H9 (cell line): ENCODE measurements at regions not wholly inside any gene's neighbourhood (a gene's known extent, or its start where the extent isn't known, plus 50 kb on each side); places are given as distances from the start of the nearest gene placed in this dataset.

Experiments
- DNase-seq: peaks from one replicate; pipeline ENCODE4 v3.0.0-alpha.2; 2017
- H2AFZ ChIP-seq: one replicate; pipeline ENCODE4 v1.6.1; 2013; ENCODE audit warnings: mild to moderate bottlenecking, low read length, control low read depth, moderate library complexity
- H2AK5ac ChIP-seq: 2 replicates; pipeline ENCODE4 v1.6.1; 2013; ENCODE audit warnings: low read length, control low read depth, mixed read lengths; ENCODE audit not compliant: insufficient read length
- H2BK120ac ChIP-seq: one replicate; pipeline ENCODE4 v1.6.1; 2013; ENCODE audit warnings: low read depth, mild to moderate bottlenecking, low read length, control low read depth, inconsistent platforms; ENCODE audit not compliant: poor library complexity, severe bottlenecking
- H2BK12ac ChIP-seq: 2 replicates; pipeline ENCODE4 v1.6.1; 2013; ENCODE audit warnings: low read length, control low read depth, mixed read lengths, low read depth; ENCODE audit not compliant: insufficient read length
- H2BK15ac ChIP-seq: 2 replicates; pipeline ENCODE4 v1.6.1; 2013; ENCODE audit warnings: low read depth, low read length, control low read depth
- H2BK20ac ChIP-seq: one replicate; pipeline ENCODE4 v1.6.1; 2013; ENCODE audit warnings: low read depth, mild to moderate bottlenecking, low read length, control low read depth, inconsistent platforms; ENCODE audit not compliant: poor library complexity, severe bottlenecking
- H2BK5ac ChIP-seq: 2 replicates; pipeline ENCODE4 v1.6.1; 2013; ENCODE audit warnings: low read length, control low read depth, mixed read lengths; ENCODE audit not compliant: insufficient read length
- H3K14ac ChIP-seq: 2 replicates; pipeline ENCODE4 v1.6.1; 2013; ENCODE audit warnings: low read length, control low read depth; ENCODE audit not compliant: insufficient read depth
- H3K18ac ChIP-seq: 2 replicates; pipeline ENCODE4 v1.6.1; 2013; ENCODE audit warnings: low read depth, mild to moderate bottlenecking, mixed read lengths, low read length, control low read depth; ENCODE audit not compliant: insufficient read length
- H3K23ac ChIP-seq: 2 replicates; pipeline ENCODE4 v1.6.1; 2013; ENCODE audit warnings: low read length, control low read depth, mixed read lengths, low read depth; ENCODE audit not compliant: insufficient read length
- H3K23me2 ChIP-seq: 2 replicates; pipeline ENCODE4 v1.6.1; 2013; ENCODE audit warnings: low read depth, mild to moderate bottlenecking, mixed read lengths, low read length, control low read depth; ENCODE audit not compliant: insufficient read length, poor library complexity, severe bottlenecking
- H3K27ac ChIP-seq: 2 replicates; pipeline ENCODE4 v1.5.1; 2013; ENCODE audit warnings: low read length, control low read depth, mixed read lengths, low read depth; ENCODE audit not compliant: insufficient read length
- H3K27me3 ChIP-seq: 2 replicates; pipeline ENCODE4 v1.6.1; 2013; ENCODE audit warnings: low read length, control low read depth, inconsistent platforms; ENCODE audit not compliant: insufficient read depth
- H3K4ac ChIP-seq: 2 replicates; pipeline ENCODE4 v1.6.1; 2013; ENCODE audit warnings: low read depth, mild to moderate bottlenecking, control low read depth, inconsistent platforms, low read length, moderate library complexity
- H3K4me1 ChIP-seq: 2 replicates; pipeline ENCODE4 v1.6.1; 2013; ENCODE audit warnings: low read length, control low read depth, inconsistent platforms; ENCODE audit not compliant: insufficient read depth
- H3K4me2 ChIP-seq: 2 replicates; pipeline ENCODE4 v1.6.1; 2013; ENCODE audit warnings: low read length, control low read depth, mixed read lengths; ENCODE audit not compliant: insufficient read length, insufficient read depth
- H3K56ac ChIP-seq: 2 replicates; pipeline ENCODE4 v1.6.1; 2013; ENCODE audit warnings: low read depth, mild to moderate bottlenecking, mixed read lengths, low read length, control low read depth; ENCODE audit not compliant: insufficient read length
- H3K79me1 ChIP-seq: 2 replicates; pipeline ENCODE4 v1.6.1; 2013; ENCODE audit warnings: low read depth, mild to moderate bottlenecking, moderate library complexity, low read length, control low read depth, inconsistent platforms; ENCODE audit not compliant: insufficient read depth, poor library complexity, severe bottlenecking
- H3K79me2 ChIP-seq: 2 replicates; pipeline ENCODE4 v1.6.1; 2013; ENCODE audit warnings: low read length, control low read depth, inconsistent platforms; ENCODE audit not compliant: insufficient read depth
- H3K9ac ChIP-seq: 2 replicates; pipeline ENCODE4 v1.6.1; 2013; ENCODE audit warnings: low read length, control low read depth, mixed read lengths; ENCODE audit not compliant: insufficient read length; ENCODE audit errors: extremely low read depth
- H3K9me3 ChIP-seq: one replicate; pipeline ENCODE4 v1.6.1; 2013; ENCODE audit warnings: low read depth, low read length, inconsistent platforms; ENCODE audit not compliant: control insufficient read depth
- H3T11ph ChIP-seq: one replicate; pipeline ENCODE4 v1.6.1; 2013; ENCODE audit warnings: mild to moderate bottlenecking, low read length, control low read depth, inconsistent platforms
- H4K20me1 ChIP-seq: one replicate; pipeline ENCODE4 v1.6.1; 2013; ENCODE audit not compliant: control insufficient read depth, insufficient read length, insufficient read depth
- H4K5ac ChIP-seq: 2 replicates; pipeline ENCODE4 v1.6.1; 2013; ENCODE audit warnings: low read depth, mild to moderate bottlenecking, mixed read lengths, low read length, control low read depth; ENCODE audit not compliant: insufficient read length
- H4K8ac ChIP-seq: replicated peaks from 2 replicates; pipeline ENCODE4 v1.6.1; 2013; ENCODE audit warnings: low read length, control low read depth, mixed read lengths, low read depth; ENCODE audit not compliant: insufficient read length
- H4K91ac ChIP-seq: 2 replicates; pipeline ENCODE4 v1.6.1; 2013; ENCODE audit warnings: low read depth, mild to moderate bottlenecking, moderate library complexity, mixed read lengths, low read length, control low read depth; ENCODE audit not compliant: insufficient read length
- H3K27ac Mint-ChIP-seq, 3 experiments: 2 replicates in 2 of 3; 3 replicates in 1 of 3; pipeline ENCODE4 v1.8.0; 2020 to 2021; ENCODE audit warnings: mixed read lengths in 3 of 3, mild to moderate bottlenecking in 1 of 3, moderate library complexity in 1 of 3
- H3K27me3 Mint-ChIP-seq: 2 replicates; pipeline ENCODE4 v1.8.0; 2021; ENCODE audit warnings: low read depth, mild to moderate bottlenecking, moderate library complexity, mixed read lengths
- H3K36me3 Mint-ChIP-seq, 3 experiments: 2 replicates in 2 of 3; 3 replicates in 1 of 3; pipeline ENCODE4 v1.8.0; 2020 to 2021; ENCODE audit warnings: low read depth in 3 of 3, mixed read lengths in 3 of 3; ENCODE audit not compliant: insufficient read depth in 1 of 3
- H3K4me1 Mint-ChIP-seq, 2 experiments: 2 replicates each; pipeline ENCODE4 v1.8.0; 2020; ENCODE audit warnings: mixed read lengths in 2 of 2
- H3K4me3 Mint-ChIP-seq, 2 experiments: 2 replicates in 1 of 2; 3 replicates in 1 of 2; pipeline ENCODE4 v1.8.0; 2020 to 2021; ENCODE audit warnings: mild to moderate bottlenecking in 2 of 2, mixed read lengths in 2 of 2, moderate library complexity in 1 of 2
- H3K9me3 Mint-ChIP-seq, 2 experiments: 2 replicates in 1 of 2; 3 replicates in 1 of 2; pipeline ENCODE4 v1.8.0; 2020; ENCODE audit warnings: mild to moderate bottlenecking in 2 of 2, mixed read lengths in 2 of 2, moderate library complexity in 1 of 2
- WGBS: extraction: QIAGEN DNeasy Blood & Tissue Kit; methylation state at CpG from one replicate; pipeline ENCODE4 v1.1.7; 2013; ENCODE audit warnings: missing lambda C conversion rate, low lambda C conversion rate, mixed read lengths; ENCODE audit not compliant: insufficient read length; ENCODE audit errors: extremely low coverage; 5-methylcytosine and 5-hydroxymethylcytosine counted together
- TF ChIP-seq, protein P1 (sequence below): fragments of 200-600 bp; sonication (generic); conservative IDR thresholded peaks from 3 replicates; pipeline ENCODE4 v1.8.0; 2021; ENCODE audit warnings: antibody characterized with exemption, mild to moderate bottlenecking

DNA sequence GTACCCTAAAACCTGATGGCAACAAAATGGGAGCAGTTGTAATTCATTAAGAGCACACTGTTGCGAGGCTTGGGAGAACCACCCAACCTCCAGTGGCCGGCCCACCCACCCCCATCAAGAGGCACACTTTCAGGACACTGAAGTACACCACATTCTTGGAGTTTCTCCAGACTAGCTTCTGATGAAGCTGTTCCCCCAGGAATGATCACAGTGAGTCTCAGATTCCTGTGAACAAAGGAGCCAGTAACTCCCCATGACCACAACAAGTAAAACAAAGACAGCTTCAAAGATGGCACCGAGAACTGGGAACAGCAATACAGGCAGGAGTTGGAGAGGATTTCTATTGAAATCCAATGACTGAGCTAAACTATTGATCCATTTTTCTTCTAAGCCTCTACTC lies 126.0 kb downstream of the ST8SIA2 start:
- no peak overlapping the region for H3K27ac Mint-ChIP-seq
- WGBS, result no CpG with 5 or more reads among the region's 3 CpGs
- no peaks in the 10 kb centered on the region for H4K20me1 ChIP-seq
- H3K27me3 ChIP-seq, result no peaks in the 10 kb centered on the region
- H3K23me2 ChIP-seq, result no peaks in the 10 kb centered on the region
- TF ChIP-seq, protein P1, sequence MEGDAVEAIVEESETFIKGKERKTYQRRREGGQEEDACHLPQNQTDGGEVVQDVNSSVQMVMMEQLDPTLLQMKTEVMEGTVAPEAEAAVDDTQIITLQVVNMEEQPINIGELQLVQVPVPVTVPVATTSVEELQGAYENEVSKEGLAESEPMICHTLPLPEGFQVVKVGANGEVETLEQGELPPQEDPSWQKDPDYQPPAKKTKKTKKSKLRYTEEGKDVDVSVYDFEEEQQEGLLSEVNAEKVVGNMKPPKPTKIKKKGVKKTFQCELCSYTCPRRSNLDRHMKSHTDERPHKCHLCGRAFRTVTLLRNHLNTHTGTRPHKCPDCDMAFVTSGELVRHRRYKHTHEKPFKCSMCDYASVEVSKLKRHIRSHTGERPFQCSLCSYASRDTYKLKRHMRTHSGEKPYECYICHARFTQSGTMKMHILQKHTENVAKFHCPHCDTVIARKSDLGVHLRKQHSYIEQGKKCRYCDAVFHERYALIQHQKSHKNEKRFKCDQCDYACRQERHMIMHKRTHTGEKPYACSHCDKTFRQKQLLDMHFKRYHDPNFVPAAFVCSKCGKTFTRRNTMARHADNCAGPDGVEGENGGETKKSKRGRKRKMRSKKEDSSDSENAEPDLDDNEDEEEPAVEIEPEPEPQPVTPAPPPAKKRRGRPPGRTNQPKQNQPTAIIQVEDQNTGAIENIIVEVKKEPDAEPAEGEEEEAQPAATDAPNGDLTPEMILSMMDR, result no peak
- H3K9ac ChIP-seq, result no peak overlapping the region
- H2BK15ac ChIP-seq, result no peak overlapping the region
- H2BK5ac ChIP-seq, result no peak overlapping the region
- 0 out of 5 replicates have a peak, but pooled peaks cover 0 to 2% of the 10 kb centered on the region in 2 experiments for H3K9me3 Mint-ChIP-seq
- H4K91ac ChIP-seq, result no peak overlapping the region
- H3K4me1 ChIP-seq, result no peaks in the 10 kb centered on the region
- H3T11ph ChIP-seq, result no peak overlapping the region
- no peaks in the 10 kb centered on the region for H3K9me3 ChIP-seq
- no peak overlapping the region for H2BK12ac ChIP-seq
- no peak overlapping the region for H3K27ac ChIP-seq
- H2BK20ac ChIP-seq, result no peak overlapping the region
- H3K36me3 Mint-ChIP-seq, result peaks cover 2 to 4% (median 2%) of the 10 kb centered on the region in 3 experiments; a peak in 4 of 7 replicates
- H3K4me2 ChIP-seq, result no peak overlapping the region
- no peak overlapping the region for H3K14ac ChIP-seq
- no peak overlapping the region for H3K56ac ChIP-seq
- no peak for DNase-seq
- no peak overlapping the region for H3K18ac ChIP-seq
- H3K4ac ChIP-seq, result no peak overlapping the region
- H3K4me1 Mint-ChIP-seq, result peaks cover 25 to 26% of the 10 kb centered on the region in 2 experiments
- no peaks in the 10 kb centered on the region for H3K79me1 ChIP-seq
- H2BK120ac ChIP-seq, result no peak overlapping the region
- H2AFZ ChIP-seq, result no peak overlapping the region
- no peak overlapping the region for H4K5ac ChIP-seq
- H3K27me3 Mint-ChIP-seq, result no peaks in the 10 kb centered on the region
- H3K79me2 ChIP-seq, result no peaks in the 10 kb centered on the region
- no peak overlapping the region for H3K23ac ChIP-seq
- no peak overlapping the region for H2AK5ac ChIP-seq
- H4K8ac ChIP-seq, result no peak overlapping the region
- H3K4me3 Mint-ChIP-seq, result no peak overlapping the region
